ENCODE measurements at regions not wholly inside any gene's neighbourhood (a gene's known extent, or its start where the extent isn't known, plus 50 kb on each side); places are given as distances from the start of the nearest gene placed in this dataset.

DNA sequence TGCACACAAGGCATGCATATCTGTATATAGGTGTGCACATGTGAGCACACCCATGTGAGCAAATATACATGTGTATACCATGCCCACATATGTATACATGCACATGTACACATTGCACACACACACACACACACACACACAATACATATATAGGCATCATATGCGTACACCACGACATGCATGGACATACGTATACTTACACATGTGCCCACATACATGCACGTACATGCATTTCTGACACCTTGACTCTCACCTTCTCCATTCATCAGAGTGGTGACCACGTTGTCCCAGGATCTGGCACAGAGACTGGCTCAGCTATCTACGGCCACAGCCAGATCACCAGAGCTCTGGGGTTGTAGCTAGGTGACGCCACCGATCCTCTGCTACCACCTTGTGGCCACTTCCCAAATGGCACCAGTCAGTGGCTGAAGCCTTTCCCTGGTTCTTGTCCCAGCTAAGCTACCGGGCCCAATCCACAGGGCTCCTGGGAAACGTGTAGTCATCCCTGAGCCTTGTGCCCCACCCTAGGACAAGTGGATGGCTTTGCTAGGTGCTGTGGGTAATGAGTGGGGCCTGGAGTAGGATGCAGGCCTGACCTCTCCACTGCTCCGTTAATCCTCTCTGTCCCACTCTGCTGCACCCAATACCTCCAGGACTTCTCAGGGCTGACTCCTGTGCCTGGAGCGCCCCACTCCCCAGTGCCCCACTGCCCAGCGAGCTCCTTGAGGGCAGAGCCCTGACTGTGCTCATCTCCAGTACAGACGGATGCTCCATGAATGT, 194.4 kb downstream of the RGS3 start:
- Histone ChIP-seq H3K27me3 (peaks cover 0 to 12% (median 0%) of the 10 kb centered on the region in 3 donors), H3K9me3 (no peaks in the 10 kb centered on the region), H3K36me3 (no peaks in the 10 kb centered on the region), H3K4me1 (peaks cover 11 to 37% (median 22%) of the 10 kb centered on the region in 4 donors), H3K27ac (no peak overlapping the region), H3K4me3 (no peak overlapping the region)
- intact Hi-C loops (cut with DNase I; ENCODE audit: low total_unique reads): loop anchor here (5.0 to 10.0 kb wide), 3 partner anchors 66 to 383 kb away; partner anchors contain the start of genes CDC26 and PRPF4
- peak; percentile 91 to 95 for DNase-seq
- TF ChIP-seq EP300 (IDR thresholded peaks at IDR 0.05): no peak
- TF ChIP-seq, protein P1, sequence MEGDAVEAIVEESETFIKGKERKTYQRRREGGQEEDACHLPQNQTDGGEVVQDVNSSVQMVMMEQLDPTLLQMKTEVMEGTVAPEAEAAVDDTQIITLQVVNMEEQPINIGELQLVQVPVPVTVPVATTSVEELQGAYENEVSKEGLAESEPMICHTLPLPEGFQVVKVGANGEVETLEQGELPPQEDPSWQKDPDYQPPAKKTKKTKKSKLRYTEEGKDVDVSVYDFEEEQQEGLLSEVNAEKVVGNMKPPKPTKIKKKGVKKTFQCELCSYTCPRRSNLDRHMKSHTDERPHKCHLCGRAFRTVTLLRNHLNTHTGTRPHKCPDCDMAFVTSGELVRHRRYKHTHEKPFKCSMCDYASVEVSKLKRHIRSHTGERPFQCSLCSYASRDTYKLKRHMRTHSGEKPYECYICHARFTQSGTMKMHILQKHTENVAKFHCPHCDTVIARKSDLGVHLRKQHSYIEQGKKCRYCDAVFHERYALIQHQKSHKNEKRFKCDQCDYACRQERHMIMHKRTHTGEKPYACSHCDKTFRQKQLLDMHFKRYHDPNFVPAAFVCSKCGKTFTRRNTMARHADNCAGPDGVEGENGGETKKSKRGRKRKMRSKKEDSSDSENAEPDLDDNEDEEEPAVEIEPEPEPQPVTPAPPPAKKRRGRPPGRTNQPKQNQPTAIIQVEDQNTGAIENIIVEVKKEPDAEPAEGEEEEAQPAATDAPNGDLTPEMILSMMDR (IDR thresholded peaks at IDR 0.05): peak in 6 of 7 experiments; percentile 24 to 97 (median 95)
- TF ChIP-seq POLR2AphosphoS5 (IDR thresholded peaks at IDR 0.05): peak in 1 of 3 donors; percentile 59
- TF ChIP-seq POLR2A (IDR thresholded peaks at IDR 0.05): no peak
- 28 to 35% (median 29%) methylated on average over 14 of the region's 14 CpGs for WGBS, 5 donors

- no peak for DNase-seq
- TF ChIP-seq, protein P1 (IDR thresholded peaks at IDR 0.05): no peak
- no peak for TF ChIP-seq EP300 (IDR thresholded peaks at IDR 0.05)
- no peak for TF ChIP-seq POLR2A (IDR thresholded peaks at IDR 0.05)
- no peak for TF ChIP-seq POLR2AphosphoS5 (IDR thresholded peaks at IDR 0.05)
- peaks cover 0 to 12% (median 0%) of the 10 kb centered on the region in 3 donors for H3K27me3 ChIP-seq
- H3K4me3 ChIP-seq: no peak overlapping the region
- peaks cover 11 to 37% (median 22%) of the 10 kb centered on the region in 4 donors for H3K4me1 ChIP-seq
- H3K9me3 ChIP-seq: no peaks in the 10 kb centered on the region
- H3K27ac ChIP-seq: no peak overlapping the region
- WGBS, 5 donors: 42 to 60% (median 50%) methylated on average over 3 of the region's 3 CpGs
- intact Hi-C loops (cut with DNase I; ENCODE audit: low total_unique reads): loop anchor here (5.0 to 10.0 kb wide), 3 partner anchors 66 to 384 kb away; partner anchors contain the start of genes CDC26 and PRPF4
- H3K36me3 ChIP-seq: no peaks in the 10 kb centered on the region
Measured at GRCh38 chr9:113658545-113658895, 195.0 kb downstream of the RGS3 start.

DNA sequence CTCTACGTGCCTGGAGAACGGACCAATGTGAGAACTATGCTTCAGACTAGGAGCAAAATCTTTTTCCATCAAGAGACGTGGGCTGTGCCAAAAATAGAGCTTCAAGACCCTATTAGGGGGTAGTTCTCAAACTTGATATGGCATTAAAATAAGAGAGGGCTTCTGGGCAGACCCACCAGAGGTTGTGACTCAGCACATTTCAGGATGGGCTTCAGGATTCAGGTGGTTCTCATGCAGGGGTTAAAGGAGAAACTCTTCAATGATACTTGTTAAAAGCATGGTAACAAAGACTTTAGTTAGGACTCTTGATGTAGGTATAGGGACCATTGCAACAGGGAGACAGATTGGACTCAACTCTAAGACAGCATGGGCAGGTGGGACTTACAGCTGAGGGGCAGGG, 195.5 kb downstream of the RGS3 start:
- no peak for DNase-seq
- no peak overlapping the region for H3K4me3 ChIP-seq
- H3K4me1 ChIP-seq: peaks cover 11 to 37% (median 22%) of the 10 kb centered on the region in 4 donors
- WGBS, 5 donors: 53 to 60% (median 57%) methylated on average over 3 of the region's 3 CpGs
- H3K9me3 ChIP-seq: no peaks in the 10 kb centered on the region
- TF ChIP-seq POLR2A (IDR thresholded peaks at IDR 0.05): no peak
- no peak for TF ChIP-seq EP300 (IDR thresholded peaks at IDR 0.05)
- intact Hi-C loops (cut with DNase I; ENCODE audit: low total_unique reads): loop anchor here (5.0 to 10.0 kb wide), 3 partner anchors 67 to 384 kb away; partner anchors contain the start of genes CDC26 and PRPF4
- H3K36me3 ChIP-seq: no peaks in the 10 kb centered on the region
- H3K27me3 ChIP-seq: peaks cover 0 to 12% (median 0%) of the 10 kb centered on the region in 3 donors
- no peak overlapping the region for H3K27ac ChIP-seq

DNA sequence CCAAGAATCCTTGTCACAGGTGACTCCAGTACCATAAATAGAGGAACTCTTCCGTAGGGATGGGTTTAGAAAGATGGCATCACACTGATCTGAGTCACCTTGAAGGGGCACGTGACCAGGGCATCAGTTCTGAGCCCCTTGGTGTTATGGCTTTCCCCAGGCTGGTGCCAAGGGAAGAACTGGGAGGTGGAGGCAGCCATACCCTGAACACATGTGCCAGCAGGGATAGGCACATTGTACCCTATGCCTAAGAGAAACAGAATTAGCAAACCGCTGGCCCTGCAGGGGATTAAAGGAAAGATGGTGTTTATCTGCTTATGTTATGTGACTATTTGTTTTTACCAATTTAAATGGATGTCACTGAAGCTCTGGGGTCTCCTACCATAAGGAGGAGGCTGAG, 196.2 kb downstream of the RGS3 start:
- H3K36me3 ChIP-seq: no peaks in the 10 kb centered on the region
- no peak for DNase-seq
- H3K4me3 ChIP-seq: no peak overlapping the region
- 51 to 84% (median 75%) methylated on average over 3 of the region's 3 CpGs for WGBS, 5 donors
- intact Hi-C loops (cut with DNase I; ENCODE audit: low total_unique reads): loop anchor here (5.0 to 10.0 kb wide), 3 partner anchors 67 to 385 kb away; partner anchors contain the start of genes CDC26 and PRPF4
- H3K4me1 ChIP-seq: peaks cover 7 to 30% (median 19%) of the 10 kb centered on the region in 4 donors
- no peak for TF ChIP-seq EP300 (IDR thresholded peaks at IDR 0.05)
- no peak for TF ChIP-seq POLR2AphosphoS5 (IDR thresholded peaks at IDR 0.05)
- no peak for TF ChIP-seq POLR2A (IDR thresholded peaks at IDR 0.05)
- TF ChIP-seq, protein P1 (IDR thresholded peaks at IDR 0.05): no peak
- H3K9me3 ChIP-seq: no peaks in the 10 kb centered on the region
- H3K27ac ChIP-seq: no peak overlapping the region
- H3K27me3 ChIP-seq: peaks cover 0 to 12% (median 0%) of the 10 kb centered on the region in 3 donors
